ENCODE measurements at regions not wholly inside any gene's neighbourhood (a gene's known extent, or its start where the extent isn't known, plus 50 kb on each side); places are given as distances from the start of the nearest gene placed in this dataset.
"Not testable (repeated sequence)": the region's sequence is repeated elsewhere in the genome, so short reads cannot be mapped to it uniquely, and the experiment has no call there.

GRCh38 chr16:52353249-52353648 lies 193.7 kb downstream of the TOX3 start:
- intact Hi-C loops (cut with micrococcal nuclease; ENCODE audit: unreplicated experiment): no loop called here
- H3K9me3 Mint-ChIP-seq (ENCODE audit: low read depth, unreplicated experiment): peaks cover 3% of the 10 kb centered on the region
- no peak overlapping the region for H3K4me3 Mint-ChIP-seq (ENCODE audit: low read depth, unreplicated experiment)
- CTCF ChIA-PET: no interaction called here
- no peaks in the 10 kb centered on the region for H3K27me3 Mint-ChIP-seq (ENCODE audit: unreplicated experiment)
- no TSS peak for BruUV-seq (replicated peaks)
- DNase-seq: no peak
- no peak for TF ChIP-seq CTCF (IDR thresholded peaks at IDR 0.05; ENCODE audit: unreplicated experiment)
- no peak overlapping the region for H3K27ac Mint-ChIP-seq (ENCODE audit: unreplicated experiment)
- no peaks in the 10 kb centered on the region for H3K36me3 Mint-ChIP-seq (ENCODE audit: insufficient read depth, unreplicated experiment)
- H3K4me1 Mint-ChIP-seq (ENCODE audit: low read depth, unreplicated experiment): no peaks in the 10 kb centered on the region

- no peaks in the 10 kb centered on the region for H3K36me3 Mint-ChIP-seq (ENCODE audit: insufficient read depth, unreplicated experiment)
- CTCF ChIA-PET: no interaction called here
- H3K27ac Mint-ChIP-seq (ENCODE audit: unreplicated experiment): no peak overlapping the region
- no peaks in the 10 kb centered on the region for H3K27me3 Mint-ChIP-seq (ENCODE audit: unreplicated experiment)
- intact Hi-C loops (cut with micrococcal nuclease; ENCODE audit: unreplicated experiment): no loop called here
- H3K4me1 Mint-ChIP-seq (ENCODE audit: low read depth, unreplicated experiment): no peaks in the 10 kb centered on the region
- H3K9me3 Mint-ChIP-seq (ENCODE audit: low read depth, unreplicated experiment): no peaks in the 10 kb centered on the region
- no TSS peak for BruUV-seq (replicated peaks)
- no peak overlapping the region for H3K4me3 Mint-ChIP-seq (ENCODE audit: low read depth, unreplicated experiment)
- DNase-seq: no peak
- TF ChIP-seq CTCF (IDR thresholded peaks at IDR 0.05; ENCODE audit: unreplicated experiment): no peak
These were observed 195.5 kb downstream of the TOX3 start for GRCh38 chr16:52351451-52351850.

GRCh38 chr16:52350031-52350642 lies 196.8 kb downstream of the TOX3 start:
- no peak for TF ChIP-seq CTCF (IDR thresholded peaks at IDR 0.05; ENCODE audit: unreplicated experiment)
- no peak for DNase-seq
- Mint-ChIP-seq H3K4me3 (ENCODE audit: low read depth, unreplicated experiment) (no peak overlapping the region), H3K4me1 (ENCODE audit: low read depth, unreplicated experiment) (no peaks in the 10 kb centered on the region), H3K27ac (ENCODE audit: unreplicated experiment) (no peak overlapping the region), H3K36me3 (ENCODE audit: insufficient read depth, unreplicated experiment) (no peaks in the 10 kb centered on the region), H3K9me3 (ENCODE audit: low read depth, unreplicated experiment) (no peaks in the 10 kb centered on the region), H3K27me3 (ENCODE audit: unreplicated experiment) (no peaks in the 10 kb centered on the region)
- intact Hi-C loops (cut with micrococcal nuclease; ENCODE audit: unreplicated experiment): no loop called here
- CTCF ChIA-PET: no interaction called here
- BruUV-seq (replicated peaks): no TSS peak

- no TSS peak for BruUV-seq (replicated peaks)
- no peaks in the 10 kb centered on the region for H3K4me1 Mint-ChIP-seq (ENCODE audit: low read depth, unreplicated experiment)
- no peak for TF ChIP-seq CTCF (IDR thresholded peaks at IDR 0.05; ENCODE audit: unreplicated experiment)
- H3K4me3 Mint-ChIP-seq (ENCODE audit: low read depth, unreplicated experiment): no peak overlapping the region
- CTCF ChIA-PET: no interaction called here
- H3K9me3 Mint-ChIP-seq (ENCODE audit: low read depth, unreplicated experiment): no peaks in the 10 kb centered on the region
- intact Hi-C loops (cut with micrococcal nuclease; ENCODE audit: unreplicated experiment): no loop called here
- no peaks in the 10 kb centered on the region for H3K36me3 Mint-ChIP-seq (ENCODE audit: insufficient read depth, unreplicated experiment)
- H3K27ac Mint-ChIP-seq (ENCODE audit: unreplicated experiment): no peak overlapping the region
- no peaks in the 10 kb centered on the region for H3K27me3 Mint-ChIP-seq (ENCODE audit: unreplicated experiment)
- DNase-seq: no peak
These were observed 200.2 kb downstream of the TOX3 start for GRCh38 chr16:52346709-52347108.

- H3K4me1 Mint-ChIP-seq (ENCODE audit: low read depth, unreplicated experiment); BruUV-seq (replicated peaks): not testable (repeated sequence)
These were observed 213.3 kb downstream of the TOX3 start for GRCh38 chr16:52333673-52334072.

More at GRCh38 chr16:52333673-52334072, 213.3 kb downstream of the TOX3 start:
- H3K27ac Mint-ChIP-seq (ENCODE audit: unreplicated experiment); DNase-seq; H3K4me3 Mint-ChIP-seq (ENCODE audit: low read depth, unreplicated experiment); H3K27me3 Mint-ChIP-seq (ENCODE audit: unreplicated experiment); CTCF ChIA-PET; intact Hi-C loops (cut with micrococcal nuclease; ENCODE audit: unreplicated experiment); H3K36me3 Mint-ChIP-seq (ENCODE audit: insufficient read depth, unreplicated experiment): not testable (repeated sequence)
- peaks cover 15% of the 10 kb centered on the region for H3K9me3 Mint-ChIP-seq (ENCODE audit: low read depth, unreplicated experiment)

Data from Calu3 (cell line).